H9 (cell line): ENCODE measurements at regions not wholly inside any gene's neighbourhood (a gene's known extent, or its start where the extent isn't known, plus 50 kb on each side); places are given as distances from the start of the nearest gene placed in this dataset.

Source experiments
- DNase-seq: peaks from one replicate; pipeline ENCODE4 v3.0.0-alpha.2; 2017
- H2AFZ ChIP-seq: one replicate; pipeline ENCODE4 v1.6.1; 2013; ENCODE audit warnings: mild to moderate bottlenecking, low read length, control low read depth, moderate library complexity
- H2AK5ac ChIP-seq: 2 replicates; pipeline ENCODE4 v1.6.1; 2013; ENCODE audit warnings: low read length, control low read depth, mixed read lengths; ENCODE audit not compliant: insufficient read length
- H2BK120ac ChIP-seq: one replicate; pipeline ENCODE4 v1.6.1; 2013; ENCODE audit warnings: low read depth, mild to moderate bottlenecking, low read length, control low read depth, inconsistent platforms; ENCODE audit not compliant: poor library complexity, severe bottlenecking
- H2BK12ac ChIP-seq: 2 replicates; pipeline ENCODE4 v1.6.1; 2013; ENCODE audit warnings: low read length, control low read depth, mixed read lengths, low read depth; ENCODE audit not compliant: insufficient read length
- H2BK15ac ChIP-seq: 2 replicates; pipeline ENCODE4 v1.6.1; 2013; ENCODE audit warnings: low read depth, low read length, control low read depth
- H2BK20ac ChIP-seq: one replicate; pipeline ENCODE4 v1.6.1; 2013; ENCODE audit warnings: low read depth, mild to moderate bottlenecking, low read length, control low read depth, inconsistent platforms; ENCODE audit not compliant: poor library complexity, severe bottlenecking
- H2BK5ac ChIP-seq: 2 replicates; pipeline ENCODE4 v1.6.1; 2013; ENCODE audit warnings: low read length, control low read depth, mixed read lengths; ENCODE audit not compliant: insufficient read length
- H3K14ac ChIP-seq: 2 replicates; pipeline ENCODE4 v1.6.1; 2013; ENCODE audit warnings: low read length, control low read depth; ENCODE audit not compliant: insufficient read depth
- H3K18ac ChIP-seq: 2 replicates; pipeline ENCODE4 v1.6.1; 2013; ENCODE audit warnings: low read depth, mild to moderate bottlenecking, mixed read lengths, low read length, control low read depth; ENCODE audit not compliant: insufficient read length
- H3K23ac ChIP-seq: 2 replicates; pipeline ENCODE4 v1.6.1; 2013; ENCODE audit warnings: low read length, control low read depth, mixed read lengths, low read depth; ENCODE audit not compliant: insufficient read length
- H3K23me2 ChIP-seq: 2 replicates; pipeline ENCODE4 v1.6.1; 2013; ENCODE audit warnings: low read depth, mild to moderate bottlenecking, mixed read lengths, low read length, control low read depth; ENCODE audit not compliant: insufficient read length, poor library complexity, severe bottlenecking
- H3K27ac ChIP-seq: 2 replicates; pipeline ENCODE4 v1.5.1; 2013; ENCODE audit warnings: low read length, control low read depth, mixed read lengths, low read depth; ENCODE audit not compliant: insufficient read length
- H3K27me3 ChIP-seq: 2 replicates; pipeline ENCODE4 v1.6.1; 2013; ENCODE audit warnings: low read length, control low read depth, inconsistent platforms; ENCODE audit not compliant: insufficient read depth
- H3K4ac ChIP-seq: 2 replicates; pipeline ENCODE4 v1.6.1; 2013; ENCODE audit warnings: low read depth, mild to moderate bottlenecking, control low read depth, inconsistent platforms, low read length, moderate library complexity
- H3K4me1 ChIP-seq: 2 replicates; pipeline ENCODE4 v1.6.1; 2013; ENCODE audit warnings: low read length, control low read depth, inconsistent platforms; ENCODE audit not compliant: insufficient read depth
- H3K4me2 ChIP-seq: 2 replicates; pipeline ENCODE4 v1.6.1; 2013; ENCODE audit warnings: low read length, control low read depth, mixed read lengths; ENCODE audit not compliant: insufficient read length, insufficient read depth
- H3K56ac ChIP-seq: 2 replicates; pipeline ENCODE4 v1.6.1; 2013; ENCODE audit warnings: low read depth, mild to moderate bottlenecking, mixed read lengths, low read length, control low read depth; ENCODE audit not compliant: insufficient read length
- H3K79me1 ChIP-seq: 2 replicates; pipeline ENCODE4 v1.6.1; 2013; ENCODE audit warnings: low read depth, mild to moderate bottlenecking, moderate library complexity, low read length, control low read depth, inconsistent platforms; ENCODE audit not compliant: insufficient read depth, poor library complexity, severe bottlenecking
- H3K79me2 ChIP-seq: 2 replicates; pipeline ENCODE4 v1.6.1; 2013; ENCODE audit warnings: low read length, control low read depth, inconsistent platforms; ENCODE audit not compliant: insufficient read depth
- H3K9ac ChIP-seq: 2 replicates; pipeline ENCODE4 v1.6.1; 2013; ENCODE audit warnings: low read length, control low read depth, mixed read lengths; ENCODE audit not compliant: insufficient read length; ENCODE audit errors: extremely low read depth
- H3K9me3 ChIP-seq: one replicate; pipeline ENCODE4 v1.6.1; 2013; ENCODE audit warnings: low read depth, low read length, inconsistent platforms; ENCODE audit not compliant: control insufficient read depth
- H3T11ph ChIP-seq: one replicate; pipeline ENCODE4 v1.6.1; 2013; ENCODE audit warnings: mild to moderate bottlenecking, low read length, control low read depth, inconsistent platforms
- H4K20me1 ChIP-seq: one replicate; pipeline ENCODE4 v1.6.1; 2013; ENCODE audit not compliant: control insufficient read depth, insufficient read length, insufficient read depth
- H4K5ac ChIP-seq: 2 replicates; pipeline ENCODE4 v1.6.1; 2013; ENCODE audit warnings: low read depth, mild to moderate bottlenecking, mixed read lengths, low read length, control low read depth; ENCODE audit not compliant: insufficient read length
- H4K8ac ChIP-seq: replicated peaks from 2 replicates; pipeline ENCODE4 v1.6.1; 2013; ENCODE audit warnings: low read length, control low read depth, mixed read lengths, low read depth; ENCODE audit not compliant: insufficient read length
- H4K91ac ChIP-seq: 2 replicates; pipeline ENCODE4 v1.6.1; 2013; ENCODE audit warnings: low read depth, mild to moderate bottlenecking, moderate library complexity, mixed read lengths, low read length, control low read depth; ENCODE audit not compliant: insufficient read length
- H3K27ac Mint-ChIP-seq, 3 experiments: 2 replicates in 2 of 3; 3 replicates in 1 of 3; pipeline ENCODE4 v1.8.0; 2020 to 2021; ENCODE audit warnings: mixed read lengths in 3 of 3, mild to moderate bottlenecking in 1 of 3, moderate library complexity in 1 of 3
- H3K27me3 Mint-ChIP-seq: 2 replicates; pipeline ENCODE4 v1.8.0; 2021; ENCODE audit warnings: low read depth, mild to moderate bottlenecking, moderate library complexity, mixed read lengths
- H3K36me3 Mint-ChIP-seq, 3 experiments: 2 replicates in 2 of 3; 3 replicates in 1 of 3; pipeline ENCODE4 v1.8.0; 2020 to 2021; ENCODE audit warnings: low read depth in 3 of 3, mixed read lengths in 3 of 3; ENCODE audit not compliant: insufficient read depth in 1 of 3
- H3K4me1 Mint-ChIP-seq, 2 experiments: 2 replicates each; pipeline ENCODE4 v1.8.0; 2020; ENCODE audit warnings: mixed read lengths in 2 of 2
- H3K4me3 Mint-ChIP-seq, 2 experiments: 2 replicates in 1 of 2; 3 replicates in 1 of 2; pipeline ENCODE4 v1.8.0; 2020 to 2021; ENCODE audit warnings: mild to moderate bottlenecking in 2 of 2, mixed read lengths in 2 of 2, moderate library complexity in 1 of 2
- H3K9me3 Mint-ChIP-seq, 2 experiments: 2 replicates in 1 of 2; 3 replicates in 1 of 2; pipeline ENCODE4 v1.8.0; 2020; ENCODE audit warnings: mild to moderate bottlenecking in 2 of 2, mixed read lengths in 2 of 2, moderate library complexity in 1 of 2
- CTCF ChIP-seq: fragments of 200-600 bp; sonication (generic); conservative IDR thresholded peaks from 3 replicates; pipeline ENCODE4 v1.8.0; 2021; ENCODE audit warnings: antibody characterized with exemption, mild to moderate bottlenecking
- WGBS: extraction: QIAGEN DNeasy Blood & Tissue Kit; methylation state at CpG from one replicate; pipeline ENCODE4 v1.1.7; 2013; ENCODE audit warnings: missing lambda C conversion rate, low lambda C conversion rate, mixed read lengths; ENCODE audit not compliant: insufficient read length; ENCODE audit errors: extremely low coverage; 5-methylcytosine and 5-hydroxymethylcytosine counted together

- Mint-ChIP-seq H3K36me3 (no peaks in the 10 kb centered on the region), H3K27me3 (no peaks in the 10 kb centered on the region), H3K4me3 (no peak overlapping the region), H3K27ac (no peak overlapping the region), H3K4me1 (peaks cover 8 to 11% of the 10 kb centered on the region in 2 experiments), H3K9me3 (no peaks in the 10 kb centered on the region)
- H4K20me1 ChIP-seq = no peaks in the 10 kb centered on the region
- no peak for TF ChIP-seq CTCF
- no peaks in the 10 kb centered on the region for H3K4me1 ChIP-seq
- H3K9me3 ChIP-seq = no peaks in the 10 kb centered on the region
- no peak overlapping the region for H2BK120ac ChIP-seq
- no peak overlapping the region for H2AK5ac ChIP-seq
- no CpG with 5 or more reads among the region's 2 CpGs for WGBS
- no peak overlapping the region for H3K9ac ChIP-seq
- no peaks in the 10 kb centered on the region for H3K79me2 ChIP-seq
- no peak overlapping the region for H3K18ac ChIP-seq
- no peak overlapping the region for H3K27ac ChIP-seq
- no peak overlapping the region for H2BK12ac ChIP-seq
- H3K4me2 ChIP-seq = no peak overlapping the region
- no peak overlapping the region for H3K14ac ChIP-seq
- H4K5ac ChIP-seq = no peak overlapping the region
- H3K4ac ChIP-seq = no peak overlapping the region
- H4K91ac ChIP-seq = no peak overlapping the region
- H3T11ph ChIP-seq = no peak overlapping the region
- no peak overlapping the region for H2BK15ac ChIP-seq
- H2BK5ac ChIP-seq = no peak overlapping the region
- no peak overlapping the region for H3K23ac ChIP-seq
- no peak overlapping the region for H4K8ac ChIP-seq
- no peak for DNase-seq
- no peaks in the 10 kb centered on the region for H3K79me1 ChIP-seq
- H3K27me3 ChIP-seq = no peaks in the 10 kb centered on the region
- H2BK20ac ChIP-seq = no peak overlapping the region
- H3K23me2 ChIP-seq = no peaks in the 10 kb centered on the region
- no peak overlapping the region for H2AFZ ChIP-seq
- no peak overlapping the region for H3K56ac ChIP-seq
Observed at GRCh38 chr1:218926631-218927030, 247.0 kb upstream of the LYPLAL1 start.
